ENCODE measurements at regions not wholly inside any gene's neighbourhood (a gene's known extent, or its start where the extent isn't known, plus 50 kb on each side); places are given as distances from the start of the nearest gene placed in this dataset.

DNA sequence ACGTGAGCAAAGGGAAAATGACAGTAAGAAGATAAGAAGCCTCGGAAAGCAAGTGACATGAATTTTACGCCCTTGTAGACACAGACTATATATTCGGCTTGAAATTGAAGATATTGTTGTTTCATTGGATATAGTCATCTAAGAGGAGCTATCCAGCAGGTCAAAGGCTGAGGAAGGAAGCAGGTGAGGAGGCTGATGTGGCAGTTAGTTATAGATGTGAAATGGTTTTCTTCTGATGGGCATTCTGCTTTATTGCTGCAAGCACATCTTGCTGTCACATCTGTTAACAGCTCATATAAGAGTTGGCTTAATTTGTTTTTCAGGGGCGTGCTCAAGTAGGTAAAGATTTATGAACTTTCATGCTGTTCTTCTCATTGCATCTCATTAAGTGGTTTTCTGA, 146.1 kb downstream of the KLF5 start:
- WGBS, 2 experiments (ENCODE audit: extremely low coverage in 2 of 2, insufficient read length in 1 of 2) = 52% methylated on average over 4 of the region's 5 CpGs; no CpG with 5 or more reads in 1 of the 2 experiments
- Histone ChIP-seq H4K91ac (ENCODE audit: insufficient read depth, low read depth, low read length) (no peak overlapping the region), H2AK5ac (ENCODE audit: low read depth, low read length) (no peak overlapping the region), H3K9me3 (ENCODE audit: control insufficient read depth, insufficient read depth, low read length) (no peaks in the 10 kb centered on the region), H4K5ac (ENCODE audit: low read depth, low read length) (no peak overlapping the region), H4K8ac (ENCODE audit: low read depth in 2 of 2, low read length in 2 of 2) (no peak overlapping the region), H3K9ac (ENCODE audit: low read depth, low read length) (no peak overlapping the region), H3K4me1 (ENCODE audit: control insufficient read depth, insufficient read depth, low read length) (no peaks in the 10 kb centered on the region; the same call in 1 of the 2 replicates), H3K27me3 (ENCODE audit: control insufficient read depth, insufficient read depth, low read length) (no peaks in the 10 kb centered on the region), H2BK15ac (ENCODE audit: low read depth, low read length) (no peak overlapping the region), H2AFZ (replicated peaks; ENCODE audit: low read length, poor library complexity) (no peak overlapping the region), H3K18ac (ENCODE audit: low read depth, low read length) (no peak overlapping the region), H3K9me1 (ENCODE audit: insufficient read depth, low read length) (no peaks in the 10 kb centered on the region), H3K27ac (ENCODE audit: insufficient read depth, low read length) (no peak overlapping the region), H3K14ac (replicated peaks; ENCODE audit: low read depth, low read length) (no peak overlapping the region), H3K36me3 (ENCODE audit: control insufficient read depth, insufficient read depth, low read length) (no peaks in the 10 kb centered on the region), H3K56ac (ENCODE audit: extremely low read depth, insufficient read depth, low read length) (no peak overlapping the region), H2BK5ac (ENCODE audit: low read depth, low read length, poor library complexity, severe bottlenecking) (no peak overlapping the region), H2AK9ac (replicated peaks; ENCODE audit: low read depth, low read length, poor library complexity) (no peak overlapping the region), H2BK20ac (ENCODE audit: low read depth, low read length) (no peak overlapping the region), H3K4ac (ENCODE audit: low read depth, low read length) (no peak overlapping the region), H2BK120ac (ENCODE audit: low read depth, low read length) (no peak overlapping the region), H4K20me1 (ENCODE audit: insufficient read depth, low read length) (no peaks in the 10 kb centered on the region), H3K79me1 (ENCODE audit: low read depth in 1 of 2, low read length in 2 of 2) (no peaks in the 10 kb centered on the region), H3K4me2 (ENCODE audit: low read depth, low read length) (no peak overlapping the region), H3K4me3 (ENCODE audit: insufficient read depth, low read depth, low read length) (no peak overlapping the region), H3K23ac (ENCODE audit: low read depth, low read length) (no peak overlapping the region)
- POLR2A ChIA-PET (ENCODE audit: unreplicated experiment) = interaction anchor here (0.5 kb wide), 1 partner anchor 105 kb away, joined by 5 read pairs; no protein-coding TSS in a partner anchor
- DNase-seq (no peak), ATAC-seq (ENCODE audit: low read depth) (no peak)
- TF ChIP-seq RFX5 (IDR thresholded peaks at IDR 0.05; ENCODE audit: low read depth, low read length) = no peak
- no peak for TF ChIP-seq MAZ (IDR thresholded peaks at IDR 0.05; ENCODE audit: borderline replicate concordance, low read depth, low read length)
- no peak for TF ChIP-seq MXI1 (IDR thresholded peaks at IDR 0.05; ENCODE audit: borderline replicate concordance, low read depth, low read length)
- TF ChIP-seq USF2 (IDR thresholded peaks at IDR 0.05; ENCODE audit: low read depth, low read length) = no peak
- no peak for TF ChIP-seq POLR2A (IDR thresholded peaks at IDR 0.05; ENCODE audit: low read depth, low read length)
- no peak for TF ChIP-seq FOS (IDR thresholded peaks at IDR 0.05; ENCODE audit: low read depth, low read length)
- TF ChIP-seq NFE2L2 (IDR thresholded peaks at IDR 0.05; ENCODE audit: low read depth, low read length) = no peak
- no peak for TF ChIP-seq BHLHE40 (IDR thresholded peaks at IDR 0.05; ENCODE audit: low read depth, low read length)
- TF ChIP-seq RCOR1 (IDR thresholded peaks at IDR 0.05; ENCODE audit: insufficient replicate concordance, low read length) = no peak
- no peak for TF ChIP-seq CEBPB (IDR thresholded peaks at IDR 0.05; ENCODE audit: low read depth, low read length)
- TF ChIP-seq CHD1 (IDR thresholded peaks at IDR 0.05; ENCODE audit: low read depth, low read length) = no peak
- TF ChIP-seq, protein P1, sequence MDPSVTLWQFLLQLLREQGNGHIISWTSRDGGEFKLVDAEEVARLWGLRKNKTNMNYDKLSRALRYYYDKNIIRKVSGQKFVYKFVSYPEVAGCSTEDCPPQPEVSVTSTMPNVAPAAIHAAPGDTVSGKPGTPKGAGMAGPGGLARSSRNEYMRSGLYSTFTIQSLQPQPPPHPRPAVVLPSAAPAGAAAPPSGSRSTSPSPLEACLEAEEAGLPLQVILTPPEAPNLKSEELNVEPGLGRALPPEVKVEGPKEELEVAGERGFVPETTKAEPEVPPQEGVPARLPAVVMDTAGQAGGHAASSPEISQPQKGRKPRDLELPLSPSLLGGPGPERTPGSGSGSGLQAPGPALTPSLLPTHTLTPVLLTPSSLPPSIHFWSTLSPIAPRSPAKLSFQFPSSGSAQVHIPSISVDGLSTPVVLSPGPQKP (IDR thresholded peaks at IDR 0.05; ENCODE audit: borderline replicate concordance, low read depth, low read length) = no peak
- TF ChIP-seq SMC3 (IDR thresholded peaks at IDR 0.05; ENCODE audit: low read depth, low read length) = no peak
- TF ChIP-seq MAFK (IDR thresholded peaks at IDR 0.05; ENCODE audit: low read depth, low read length) = no peak
- no peak for TF ChIP-seq RAD21 (IDR thresholded peaks at IDR 0.05; ENCODE audit: low read length)
- TF ChIP-seq CTCF (conservative IDR thresholded peaks at IDR 0.05; ENCODE audit: low read depth, low read length) = no peak
- intact Hi-C loops (cut with micrococcal nuclease) = no loop called here
- dilution Hi-C loops (cut with HindIII; ENCODE audit: low sequenced_read_pairs, unreplicated experiment) = no loop called here
- no TSS peak for BruUV-seq (replicated peaks)
- CTCF ChIA-PET = no interaction called here
- in situ Hi-C loops (cut with MboI; ENCODE audit: low sequenced_read_pairs) = no loop called here
